ENCODE measurements at regions not wholly inside any gene's neighbourhood (a gene's known extent, or its start where the extent isn't known, plus 50 kb on each side); places are given as distances from the start of the nearest gene placed in this dataset.

DNA sequence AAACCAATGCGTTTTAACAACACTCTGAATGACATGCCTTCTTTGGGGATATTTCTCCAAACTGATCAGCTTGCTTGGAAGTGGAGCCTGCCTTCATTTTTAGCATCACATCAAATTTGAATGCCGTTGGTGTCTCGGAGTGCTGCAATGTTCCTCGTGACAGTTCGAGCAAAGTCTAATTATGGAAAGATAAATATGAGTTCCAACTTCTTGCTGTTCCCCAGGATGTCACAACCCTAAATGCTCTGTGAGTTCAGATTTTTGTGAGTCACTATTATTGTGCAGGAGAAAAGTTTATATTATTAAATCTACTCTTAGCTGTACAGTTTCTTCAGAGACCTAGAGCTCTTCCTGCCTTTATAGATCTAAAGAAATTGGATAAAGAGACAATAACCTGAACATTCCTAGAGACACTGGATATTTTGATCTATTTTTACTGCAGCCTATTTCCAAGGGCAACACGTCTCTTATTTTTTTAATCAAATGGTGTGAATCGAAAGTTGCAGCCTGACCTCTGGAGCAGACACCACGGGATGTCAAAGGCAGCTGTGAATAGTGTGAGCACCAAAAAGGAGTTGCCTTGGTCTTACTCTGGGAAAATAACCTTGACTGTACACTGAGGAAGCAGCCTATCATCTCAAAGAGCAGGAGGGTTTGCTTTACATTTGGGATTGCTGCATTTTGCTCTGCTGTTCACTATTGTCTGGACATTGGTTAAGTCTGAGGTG lies 330.1 kb downstream of the TDRD15 start:
- no peak for ATAC-seq

More for the DNA sequence above, 330.1 kb downstream of the TDRD15 start:
- H3K4me3 ChIP-seq (replicated peaks in 1 of 3; ENCODE audit: insufficient read depth in 1 of 3, low read depth in 2 of 3, low read length in 3 of 3) = no peak overlapping the region
- no peaks in the 10 kb centered on the region for H3K79me2 ChIP-seq (ENCODE audit: insufficient read depth, low read length)
- no peak for FAIRE-seq
- H3K9ac ChIP-seq (ENCODE audit: insufficient read depth, low read depth, low read length) = no peak overlapping the region
- H3K36me3 ChIP-seq (replicated peaks in 1 of 2; ENCODE audit: control insufficient read depth in 1 of 2, insufficient read depth in 2 of 2, low read length in 2 of 2) = no peaks in the 10 kb centered on the region
- no peaks in the 10 kb centered on the region for H4K20me1 ChIP-seq (ENCODE audit: insufficient read depth, low read length)
- TF ChIP-seq DNMT1 (CRISPR knock-in tag; IDR thresholded peaks at IDR 0.05) = no peak
- TF ChIP-seq ZNF543 (CRISPR knock-in tag; IDR thresholded peaks at IDR 0.05) = no peak
- TF ChIP-seq SP2 (CRISPR knock-in tag; IDR thresholded peaks at IDR 0.05) = no peak
- TF ChIP-seq, protein P1, sequence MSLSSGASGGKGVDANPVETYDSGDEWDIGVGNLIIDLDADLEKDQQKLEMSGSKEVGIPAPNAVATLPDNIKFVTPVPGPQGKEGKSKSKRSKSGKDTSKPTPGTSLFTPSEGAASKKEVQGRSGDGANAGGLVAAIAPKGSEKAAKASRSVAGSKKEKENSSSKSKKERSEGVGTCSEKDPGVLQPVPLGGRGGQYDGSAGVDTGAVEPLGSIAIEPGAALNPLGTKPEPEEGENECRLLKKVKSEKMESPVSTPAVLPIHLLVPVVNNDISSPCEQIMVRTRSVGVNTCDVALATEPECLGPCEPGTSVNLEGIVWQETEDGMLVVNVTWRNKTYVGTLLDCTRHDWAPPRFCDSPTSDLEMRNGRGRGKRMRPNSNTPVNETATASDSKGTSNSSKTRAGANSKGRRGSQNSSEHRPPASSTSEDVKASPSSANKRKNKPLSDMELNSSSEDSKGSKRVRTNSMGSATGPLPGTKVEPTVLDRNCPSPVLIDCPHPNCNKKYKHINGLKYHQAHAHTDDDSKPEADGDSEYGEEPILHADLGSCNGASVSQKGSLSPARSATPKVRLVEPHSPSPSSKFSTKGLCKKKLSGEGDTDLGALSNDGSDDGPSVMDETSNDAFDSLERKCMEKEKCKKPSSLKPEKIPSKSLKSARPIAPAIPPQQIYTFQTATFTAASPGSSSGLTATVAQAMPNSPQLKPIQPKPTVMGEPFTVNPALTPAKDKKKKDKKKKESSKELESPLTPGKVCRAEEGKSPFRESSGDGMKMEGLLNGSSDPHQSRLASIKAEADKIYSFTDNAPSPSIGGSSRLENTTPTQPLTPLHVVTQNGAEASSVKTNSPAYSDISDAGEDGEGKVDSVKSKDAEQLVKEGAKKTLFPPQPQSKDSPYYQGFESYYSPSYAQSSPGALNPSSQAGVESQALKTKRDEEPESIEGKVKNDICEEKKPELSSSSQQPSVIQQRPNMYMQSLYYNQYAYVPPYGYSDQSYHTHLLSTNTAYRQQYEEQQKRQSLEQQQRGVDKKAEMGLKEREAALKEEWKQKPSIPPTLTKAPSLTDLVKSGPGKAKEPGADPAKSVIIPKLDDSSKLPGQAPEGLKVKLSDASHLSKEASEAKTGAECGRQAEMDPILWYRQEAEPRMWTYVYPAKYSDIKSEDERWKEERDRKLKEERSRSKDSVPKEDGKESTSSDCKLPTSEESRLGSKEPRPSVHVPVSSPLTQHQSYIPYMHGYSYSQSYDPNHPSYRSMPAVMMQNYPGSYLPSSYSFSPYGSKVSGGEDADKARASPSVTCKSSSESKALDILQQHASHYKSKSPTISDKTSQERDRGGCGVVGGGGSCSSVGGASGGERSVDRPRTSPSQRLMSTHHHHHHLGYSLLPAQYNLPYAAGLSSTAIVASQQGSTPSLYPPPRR (CRISPR knock-in tag; IDR thresholded peaks at IDR 0.05; ENCODE audit: borderline replicate concordance) = no peak
- TF ChIP-seq ZNF343 (CRISPR knock-in tag; IDR thresholded peaks at IDR 0.05) = no peak
- TF ChIP-seq CBFB (CRISPR knock-in tag; IDR thresholded peaks at IDR 0.05) = no peak
- no peak for TF ChIP-seq GABPB1 (CRISPR knock-in tag; IDR thresholded peaks at IDR 0.05)
- TF ChIP-seq MTF2 (CRISPR knock-in tag; IDR thresholded peaks at IDR 0.05; ENCODE audit: borderline replicate concordance) = no peak
- TF ChIP-seq ZNF326 (CRISPR knock-in tag; IDR thresholded peaks at IDR 0.05; ENCODE audit: borderline replicate concordance) = no peak
- no peak for TF ChIP-seq ZNF7 (CRISPR knock-in tag; IDR thresholded peaks at IDR 0.05)
- no peak for TF ChIP-seq ZNF83 (CRISPR knock-in tag; IDR thresholded peaks at IDR 0.05; ENCODE audit: borderline replicate concordance)
- TF ChIP-seq TEAD2 (CRISPR knock-in tag; IDR thresholded peaks at IDR 0.05) = no peak
- TF ChIP-seq MXD4 (CRISPR knock-in tag; IDR thresholded peaks at IDR 0.05) = no peak
- no peak for TF ChIP-seq PAF1 (CRISPR knock-in tag; IDR thresholded peaks at IDR 0.05)
- TF ChIP-seq ZNF777 (CRISPR knock-in tag; IDR thresholded peaks at IDR 0.05) = no peak
- H3K27me3 ChIP-seq (ENCODE audit: control insufficient read depth in 1 of 2, insufficient read depth in 2 of 2, low read length in 2 of 2) = 0 out of 5 replicates have a peak, but pooled peaks cover 0 to 3% of the 10 kb centered on the region in 2 experiments
- POLR2A ChIA-PET = no interaction called here
- no peaks in the 10 kb centered on the region for H3K9me3 ChIP-seq (ENCODE audit: low read length)
- CTCF ChIA-PET (ENCODE audit: low intra/inter-chr PET ratio, low total read pairs) = no interaction called here
- no peak for DNase-seq (ENCODE audit: low spot score)
- in situ Hi-C loops (cut with HindIII; ENCODE audit: extremely low pct_ligation_motif_present, low pct_unique_long_range_greater_than_20kb) = no loop called here
- H2AFZ ChIP-seq (ENCODE audit: low read length) = no peak overlapping the region
- no TSS peak for BruUV-seq (replicated peaks)
- no peaks in the 10 kb centered on the region for H3K4me1 ChIP-seq (ENCODE audit: insufficient read depth, low read length)
- no peak overlapping the region for H3K27ac ChIP-seq (ENCODE audit: extremely low read length, insufficient read depth, low read length)
- H3K4me2 ChIP-seq (ENCODE audit: low read depth, low read length) = no peak overlapping the region
- 1% methylated on average over 8 of the region's 8 CpGs for WGBS (ENCODE audit: low lambda C conversion rate)
- intact Hi-C loops (cut with micrococcal nuclease; ENCODE audit: unreplicated experiment) = no loop called here

All from HepG2 (cell line).